ENCODE measurements at regions not wholly inside any gene's neighbourhood (a gene's known extent, or its start where the extent isn't known, plus 50 kb on each side); places are given as distances from the start of the nearest gene placed in this dataset.

DNA sequence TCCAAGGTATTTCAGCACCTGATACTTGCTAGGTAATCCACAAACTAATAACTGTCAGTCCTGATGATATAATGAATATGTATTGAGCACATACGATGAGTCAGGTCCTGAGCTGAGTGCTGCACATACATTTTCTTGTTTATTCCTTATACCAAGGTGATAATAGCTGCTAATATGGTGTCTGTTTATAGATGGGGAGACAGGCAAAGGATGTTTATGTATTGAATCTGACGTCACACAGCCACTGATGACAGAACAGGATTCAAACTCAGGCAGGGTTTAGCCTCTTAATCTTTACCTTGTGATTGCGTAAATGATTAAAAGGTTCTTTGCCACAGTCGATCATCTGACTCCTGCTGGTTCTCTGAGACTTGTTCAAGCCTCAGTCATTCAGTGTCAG is 609.9 kb upstream of the CPEB2 start:
- Histone ChIP-seq H3K14ac (ENCODE audit: insufficient read depth, low read length) (no peak overlapping the region), H3K4me1 (ENCODE audit: insufficient read depth, low read length) (no peaks in the 10 kb centered on the region), H3K27ac (ENCODE audit: insufficient read length, low read depth, low read length) (no peak overlapping the region), H3K9me3 (ENCODE audit: control insufficient read depth, low read depth, low read length) (no peaks in the 10 kb centered on the region), H2AFZ (ENCODE audit: low read length) (no peak overlapping the region), H2BK5ac (ENCODE audit: insufficient read length, low read length) (no peak overlapping the region), H3K79me1 (ENCODE audit: insufficient read depth, low read depth, low read length, poor library complexity, severe bottlenecking) (no peaks in the 10 kb centered on the region), H2BK12ac (ENCODE audit: insufficient read length, low read depth, low read length) (no peak overlapping the region), H3K27me3 (ENCODE audit: insufficient read depth, low read length) (no peaks in the 10 kb centered on the region), H4K91ac (ENCODE audit: insufficient read length, low read depth, low read length) (no peak overlapping the region), H3K18ac (ENCODE audit: insufficient read length, low read depth, low read length) (no peak overlapping the region), H3K79me2 (ENCODE audit: insufficient read depth, low read length) (no peaks in the 10 kb centered on the region), H3T11ph (ENCODE audit: low read length) (no peak overlapping the region), H2AK5ac (ENCODE audit: insufficient read length, low read length) (no peak overlapping the region), H3K4ac (ENCODE audit: low read depth, low read length) (no peak overlapping the region), H4K8ac (replicated peaks; ENCODE audit: insufficient read length, low read depth, low read length) (no peak overlapping the region), H4K5ac (ENCODE audit: insufficient read length, low read depth, low read length) (no peak overlapping the region), H2BK120ac (ENCODE audit: low read depth, low read length, poor library complexity, severe bottlenecking) (no peak overlapping the region), H3K9ac (ENCODE audit: extremely low read depth, insufficient read length, low read length) (no peak overlapping the region), H3K23ac (ENCODE audit: insufficient read length, low read depth, low read length) (no peak overlapping the region), H3K23me2 (ENCODE audit: insufficient read length, low read depth, low read length, poor library complexity, severe bottlenecking) (no peaks in the 10 kb centered on the region), H2BK15ac (ENCODE audit: low read depth, low read length) (no peak overlapping the region), H2BK20ac (ENCODE audit: low read depth, low read length, poor library complexity, severe bottlenecking) (no peak overlapping the region), H3K4me2 (ENCODE audit: insufficient read depth, insufficient read length, low read length) (no peak overlapping the region), H4K20me1 (ENCODE audit: control insufficient read depth, insufficient read depth, insufficient read length) (no peaks in the 10 kb centered on the region), H3K56ac (ENCODE audit: insufficient read length, low read depth, low read length) (no peak overlapping the region)
- no peak overlapping the region for H3K4me3 Mint-ChIP-seq
- no peak overlapping the region for H3K27ac Mint-ChIP-seq
- WGBS (ENCODE audit: extremely low coverage, insufficient read length, low lambda C conversion rate): no CpG with 5 or more reads among the region's 4 CpGs
- no peaks in the 10 kb centered on the region for H3K27me3 Mint-ChIP-seq (ENCODE audit: low read depth)
- peaks cover 0 to 6% of the 10 kb centered on the region in 2 experiments; a peak in 2 of 4 replicates for H3K4me1 Mint-ChIP-seq
- TF ChIP-seq, protein P1, sequence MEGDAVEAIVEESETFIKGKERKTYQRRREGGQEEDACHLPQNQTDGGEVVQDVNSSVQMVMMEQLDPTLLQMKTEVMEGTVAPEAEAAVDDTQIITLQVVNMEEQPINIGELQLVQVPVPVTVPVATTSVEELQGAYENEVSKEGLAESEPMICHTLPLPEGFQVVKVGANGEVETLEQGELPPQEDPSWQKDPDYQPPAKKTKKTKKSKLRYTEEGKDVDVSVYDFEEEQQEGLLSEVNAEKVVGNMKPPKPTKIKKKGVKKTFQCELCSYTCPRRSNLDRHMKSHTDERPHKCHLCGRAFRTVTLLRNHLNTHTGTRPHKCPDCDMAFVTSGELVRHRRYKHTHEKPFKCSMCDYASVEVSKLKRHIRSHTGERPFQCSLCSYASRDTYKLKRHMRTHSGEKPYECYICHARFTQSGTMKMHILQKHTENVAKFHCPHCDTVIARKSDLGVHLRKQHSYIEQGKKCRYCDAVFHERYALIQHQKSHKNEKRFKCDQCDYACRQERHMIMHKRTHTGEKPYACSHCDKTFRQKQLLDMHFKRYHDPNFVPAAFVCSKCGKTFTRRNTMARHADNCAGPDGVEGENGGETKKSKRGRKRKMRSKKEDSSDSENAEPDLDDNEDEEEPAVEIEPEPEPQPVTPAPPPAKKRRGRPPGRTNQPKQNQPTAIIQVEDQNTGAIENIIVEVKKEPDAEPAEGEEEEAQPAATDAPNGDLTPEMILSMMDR (conservative IDR thresholded peaks at IDR 0.05): no peak
- DNase-seq: no peak
- H3K36me3 Mint-ChIP-seq (ENCODE audit: insufficient read depth in 1 of 3, low read depth in 3 of 3): no peaks in the 10 kb centered on the region; a peak in 1 of 7 replicates
- no peaks in the 10 kb centered on the region for H3K9me3 Mint-ChIP-seq

Data from H9 (cell line).